ENCODE measurements at regions not wholly inside any gene's neighbourhood (a gene's known extent, or its start where the extent isn't known, plus 50 kb on each side); places are given as distances from the start of the nearest gene placed in this dataset.

DNA sequence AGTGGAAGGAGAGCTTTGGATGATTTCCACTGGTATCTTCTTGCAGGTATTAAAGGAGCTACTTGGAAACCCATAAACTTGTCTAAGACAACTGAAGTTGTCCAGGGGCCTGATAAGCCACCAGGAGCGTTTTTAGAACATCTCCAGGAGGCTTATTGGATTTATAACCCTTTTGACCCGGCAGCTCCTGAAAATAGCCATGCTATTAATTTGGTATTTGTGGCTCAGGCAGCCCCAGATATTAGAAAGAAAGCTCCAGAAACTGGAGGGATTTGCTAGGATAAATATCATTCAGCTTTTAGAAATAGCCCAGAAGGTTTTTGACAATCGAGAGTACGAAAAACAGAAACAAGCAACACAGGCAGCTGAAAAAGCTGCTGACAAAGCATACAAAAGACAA lies 461.0 kb upstream of the HTR1E start:
- Histone ChIP-seq H3K79me2 (ENCODE audit: insufficient read depth, low read depth) (no peaks in the 10 kb centered on the region), H3K27me3 (ENCODE audit: insufficient read depth, low read depth) (no peaks in the 10 kb centered on the region), H3K4me3 (IDR thresholded peaks at IDR 0.05; ENCODE audit: insufficient read depth, low read depth, low read length) (no peak overlapping the region), H2AFZ (ENCODE audit: low read depth) (no peak overlapping the region), H3K9ac (no peak overlapping the region), H3K36me3 (ENCODE audit: insufficient read depth) (no peaks in the 10 kb centered on the region), H3K4me2 (no peak overlapping the region), H3K27ac (no peak overlapping the region; the same call in 1 of the 2 replicates), H4K20me1 (ENCODE audit: insufficient read depth) (no peaks in the 10 kb centered on the region), H3K4me1 (ENCODE audit: low read depth, poor library complexity, severe bottlenecking) (peaks cover 22% of the 10 kb centered on the region)
- TF ChIP-seq, protein P1, sequence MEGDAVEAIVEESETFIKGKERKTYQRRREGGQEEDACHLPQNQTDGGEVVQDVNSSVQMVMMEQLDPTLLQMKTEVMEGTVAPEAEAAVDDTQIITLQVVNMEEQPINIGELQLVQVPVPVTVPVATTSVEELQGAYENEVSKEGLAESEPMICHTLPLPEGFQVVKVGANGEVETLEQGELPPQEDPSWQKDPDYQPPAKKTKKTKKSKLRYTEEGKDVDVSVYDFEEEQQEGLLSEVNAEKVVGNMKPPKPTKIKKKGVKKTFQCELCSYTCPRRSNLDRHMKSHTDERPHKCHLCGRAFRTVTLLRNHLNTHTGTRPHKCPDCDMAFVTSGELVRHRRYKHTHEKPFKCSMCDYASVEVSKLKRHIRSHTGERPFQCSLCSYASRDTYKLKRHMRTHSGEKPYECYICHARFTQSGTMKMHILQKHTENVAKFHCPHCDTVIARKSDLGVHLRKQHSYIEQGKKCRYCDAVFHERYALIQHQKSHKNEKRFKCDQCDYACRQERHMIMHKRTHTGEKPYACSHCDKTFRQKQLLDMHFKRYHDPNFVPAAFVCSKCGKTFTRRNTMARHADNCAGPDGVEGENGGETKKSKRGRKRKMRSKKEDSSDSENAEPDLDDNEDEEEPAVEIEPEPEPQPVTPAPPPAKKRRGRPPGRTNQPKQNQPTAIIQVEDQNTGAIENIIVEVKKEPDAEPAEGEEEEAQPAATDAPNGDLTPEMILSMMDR (conservative IDR thresholded peaks at IDR 0.05; ENCODE audit: low read depth, low read length), result no peak

DNA sequence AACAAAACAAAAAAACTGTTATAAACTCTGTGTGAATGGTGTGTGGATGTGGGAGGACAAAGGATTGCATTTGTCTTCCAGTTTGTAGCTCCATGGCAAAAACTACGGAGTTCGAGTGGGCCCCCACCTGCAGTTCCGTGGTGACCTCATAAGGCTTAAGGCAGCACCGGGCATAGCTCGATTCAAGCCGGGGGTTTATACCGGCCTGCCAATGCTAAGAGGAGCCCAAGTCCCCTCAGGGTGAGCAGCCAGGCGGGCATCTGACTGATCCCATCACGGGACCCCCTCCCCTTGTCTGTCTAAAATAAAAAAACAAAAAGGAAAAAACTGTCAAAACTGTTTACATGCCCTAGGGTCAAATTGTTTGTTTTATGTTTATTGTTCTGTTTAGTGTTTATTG lies 463.2 kb upstream of the HTR1E start:
- no peaks in the 10 kb centered on the region for H3K79me2 ChIP-seq (ENCODE audit: insufficient read depth, low read depth)
- no peaks in the 10 kb centered on the region for H3K27me3 ChIP-seq (ENCODE audit: insufficient read depth, low read depth)
- H3K36me3 ChIP-seq (ENCODE audit: insufficient read depth), result no peaks in the 10 kb centered on the region
- no peaks in the 10 kb centered on the region for H4K20me1 ChIP-seq (ENCODE audit: insufficient read depth)
- H3K9ac ChIP-seq, result no peak overlapping the region
- H2AFZ ChIP-seq (ENCODE audit: low read depth), result no peak overlapping the region
- H3K4me3 ChIP-seq (IDR thresholded peaks at IDR 0.05; ENCODE audit: insufficient read depth, low read depth, low read length), result no peak overlapping the region
- TF ChIP-seq, protein P1 (conservative IDR thresholded peaks at IDR 0.05; ENCODE audit: low read depth, low read length), result no peak
- H3K4me1 ChIP-seq (ENCODE audit: low read depth, poor library complexity, severe bottlenecking), result peaks cover 18% of the 10 kb centered on the region
- H3K27ac ChIP-seq, result no peak overlapping the region
- H3K4me2 ChIP-seq, result no peak overlapping the region

DNA sequence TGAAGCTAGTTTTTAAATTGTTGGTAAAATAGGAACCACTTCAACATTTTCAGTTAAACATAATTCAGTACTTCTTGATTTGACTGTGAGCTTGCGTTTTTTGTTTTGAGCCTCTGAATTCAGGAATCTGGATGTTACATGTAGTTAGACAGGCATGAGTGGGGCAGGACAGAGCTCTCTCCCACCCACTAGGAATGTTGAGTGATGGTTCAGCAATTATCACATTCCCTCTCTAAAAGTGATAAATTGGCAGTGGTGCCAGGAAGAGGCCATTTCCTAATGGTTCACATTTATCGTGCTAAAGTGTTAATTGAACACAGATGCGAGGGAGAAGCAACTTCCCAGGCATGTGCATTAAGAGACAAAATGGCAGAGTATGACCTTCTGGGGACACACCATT lies 465.5 kb upstream of the HTR1E start:
- Histone ChIP-seq H4K20me1 (ENCODE audit: insufficient read depth) (no peaks in the 10 kb centered on the region), H3K36me3 (ENCODE audit: insufficient read depth) (no peaks in the 10 kb centered on the region), H2AFZ (ENCODE audit: low read depth) (no peak overlapping the region), H3K27me3 (ENCODE audit: insufficient read depth, low read depth) (no peaks in the 10 kb centered on the region), H3K4me3 (IDR thresholded peaks at IDR 0.05; ENCODE audit: insufficient read depth, low read depth, low read length) (no peak overlapping the region), H3K9ac (no peak overlapping the region), H3K27ac (no peak overlapping the region), H3K4me1 (ENCODE audit: low read depth, poor library complexity, severe bottlenecking) (peaks cover 3% of the 10 kb centered on the region), H3K4me2 (no peak overlapping the region), H3K79me2 (ENCODE audit: insufficient read depth, low read depth) (no peaks in the 10 kb centered on the region)
- TF ChIP-seq, protein P1 (conservative IDR thresholded peaks at IDR 0.05; ENCODE audit: low read depth, low read length), result no peak

DNA sequence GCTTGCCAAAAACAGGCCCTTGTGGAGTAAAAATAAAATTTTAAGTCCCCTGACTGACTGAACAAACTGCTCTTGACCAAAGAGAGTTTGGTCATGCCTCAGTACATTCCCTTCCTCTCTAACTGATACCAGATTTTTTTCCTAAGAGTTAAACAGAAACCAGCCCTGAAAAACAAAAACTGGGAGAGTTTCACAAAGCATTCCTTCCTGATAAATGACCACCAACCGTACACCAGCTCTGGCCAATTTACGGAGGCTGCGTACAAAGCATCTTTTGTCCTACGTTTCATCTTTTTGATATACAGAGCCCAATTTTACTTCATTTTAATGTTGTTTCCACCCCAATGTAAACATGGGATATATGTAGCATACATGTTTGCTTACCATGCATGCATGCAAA lies 477.4 kb upstream of the HTR1E start:
- H3K36me3 ChIP-seq (ENCODE audit: insufficient read depth), result no peaks in the 10 kb centered on the region
- H3K4me3 ChIP-seq (IDR thresholded peaks at IDR 0.05; ENCODE audit: insufficient read depth, low read depth, low read length), result no peak overlapping the region
- no peak overlapping the region for H3K27ac ChIP-seq
- H2AFZ ChIP-seq (ENCODE audit: low read depth), result no peak overlapping the region
- H3K9ac ChIP-seq, result no peak overlapping the region
- no peaks in the 10 kb centered on the region for H3K79me2 ChIP-seq (ENCODE audit: insufficient read depth, low read depth)
- no peak overlapping the region for H3K4me2 ChIP-seq
- no peaks in the 10 kb centered on the region for H3K27me3 ChIP-seq (ENCODE audit: insufficient read depth, low read depth)
- TF ChIP-seq, protein P1 (conservative IDR thresholded peaks at IDR 0.05; ENCODE audit: low read depth, low read length), result no peak
- H3K4me1 ChIP-seq (ENCODE audit: low read depth, poor library complexity, severe bottlenecking), result no peaks in the 10 kb centered on the region
- no peaks in the 10 kb centered on the region for H4K20me1 ChIP-seq (ENCODE audit: insufficient read depth)

Data from KMS-11 (cell line).